NCI-H2227 (cell line): ENCODE measurements at regions not wholly inside any gene's neighbourhood (a gene's known extent, or its start where the extent isn't known, plus 50 kb on each side); places are given as distances from the start of the nearest gene placed in this dataset.

Experiments used
- DNase-seq: peaks from one replicate; lab custom pipeline; 2025; ENCODE audit not compliant: unreplicated experiment; lab: John Stamatoyannopoulos, UW

DNA sequence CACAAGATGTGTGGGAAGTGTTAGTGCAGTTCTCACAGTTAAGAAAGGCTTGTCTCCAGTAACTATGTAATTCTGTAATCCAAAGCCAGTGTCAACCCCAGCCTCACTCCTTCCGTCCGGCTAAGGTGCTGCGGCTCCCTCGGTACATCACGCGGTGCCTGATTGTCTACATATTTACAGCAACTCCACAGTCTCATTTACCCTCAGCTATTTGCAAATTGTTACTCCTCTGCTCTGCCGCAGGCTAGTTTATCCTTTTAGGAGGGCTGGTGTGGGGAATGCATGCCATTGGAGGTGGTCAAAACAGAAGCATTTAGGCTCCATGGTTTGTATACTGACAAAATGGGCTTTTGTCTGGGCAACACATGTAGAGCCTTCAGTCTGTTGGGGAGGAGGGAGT, 358.3 kb downstream of the METTL15 start:
- no peak for DNase-seq

DNA sequence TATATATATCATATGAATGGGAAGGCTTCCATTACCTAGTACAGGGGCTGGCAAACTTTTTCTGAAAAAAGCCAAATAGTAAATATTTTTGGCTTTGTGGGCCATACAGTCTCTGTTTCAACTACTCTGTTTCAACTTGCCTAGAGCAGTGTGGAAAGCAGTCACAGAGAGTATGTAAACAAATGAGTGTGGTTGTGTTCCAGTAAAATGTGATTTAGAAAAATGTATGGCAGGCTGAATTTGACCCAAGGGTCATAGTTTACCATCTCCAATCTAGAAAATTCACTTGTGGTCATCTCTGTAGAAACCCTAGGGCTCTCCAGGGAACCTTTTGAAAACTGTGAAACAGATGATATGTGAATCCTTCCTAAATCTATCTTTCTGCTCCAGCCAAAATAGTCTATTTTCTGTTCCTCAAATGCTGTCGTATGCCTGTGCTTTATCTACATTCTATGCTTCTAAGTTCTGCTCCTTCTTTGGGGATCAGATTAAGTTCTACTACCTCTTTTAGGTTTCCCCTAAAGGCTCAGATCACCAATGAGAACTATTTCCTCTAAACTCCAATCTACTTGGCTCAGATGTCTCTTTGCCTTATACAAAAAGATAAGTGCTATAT, 356.2 kb downstream of the METTL15 start:
- DNase-seq = no peak

DNA sequence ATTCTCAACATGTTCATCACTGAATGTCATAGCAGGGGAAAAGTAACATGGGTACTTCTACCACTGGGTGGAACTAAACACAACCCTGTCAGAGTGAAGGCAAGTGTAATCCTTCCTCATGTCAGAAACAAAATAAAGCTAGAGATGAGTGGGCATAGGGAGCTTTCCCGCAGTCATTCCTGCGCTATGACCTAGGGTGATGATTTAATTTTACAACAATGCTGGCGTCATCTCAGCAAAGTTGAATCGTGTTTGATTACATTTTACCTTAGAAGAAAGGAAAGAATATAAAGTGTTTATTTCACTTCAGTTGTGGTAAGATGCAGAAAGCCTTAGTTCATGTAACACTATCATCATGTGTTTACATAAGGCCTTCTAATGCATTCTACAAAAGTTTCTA, 355.6 kb downstream of the METTL15 start:
- no peak for DNase-seq

DNA sequence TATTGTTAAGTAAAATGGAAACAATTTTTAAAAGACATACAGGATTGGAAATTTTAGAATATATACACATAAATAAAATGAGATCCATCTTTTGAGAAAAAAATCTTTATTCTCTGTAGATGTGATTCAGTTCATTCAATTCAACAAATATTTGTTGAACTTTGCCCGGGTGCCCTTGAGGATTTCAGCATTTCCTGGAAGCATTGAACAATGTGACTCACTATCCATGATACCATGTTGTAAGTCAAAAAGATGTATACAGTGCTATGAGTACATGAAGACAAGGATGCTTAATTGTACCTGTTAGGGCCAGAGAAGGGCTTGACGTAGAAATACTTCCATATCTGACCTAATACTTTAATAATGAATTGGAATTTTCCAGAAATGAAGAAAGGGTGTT, 353.7 kb downstream of the METTL15 start:
- DNase-seq = no peak

DNA sequence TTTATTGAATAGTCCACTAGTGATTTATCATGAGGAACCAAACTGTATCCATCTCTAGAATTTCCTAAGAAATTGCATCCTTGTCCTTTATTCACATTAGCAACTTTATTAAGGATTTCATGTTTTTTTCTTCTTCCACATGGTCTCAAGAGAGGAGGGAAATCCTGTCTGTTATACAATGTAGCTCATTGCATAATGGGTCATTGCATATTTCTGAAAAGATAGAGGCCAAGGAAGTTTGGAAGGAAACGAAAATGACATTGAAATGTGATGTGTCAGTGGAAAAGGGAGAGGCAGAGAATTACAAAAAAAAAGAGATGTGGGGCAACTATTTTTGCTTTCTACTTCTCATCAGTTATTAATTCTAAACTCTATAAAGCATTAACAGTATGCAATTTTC, 353.1 kb downstream of the METTL15 start:
- DNase-seq = no peak

DNA sequence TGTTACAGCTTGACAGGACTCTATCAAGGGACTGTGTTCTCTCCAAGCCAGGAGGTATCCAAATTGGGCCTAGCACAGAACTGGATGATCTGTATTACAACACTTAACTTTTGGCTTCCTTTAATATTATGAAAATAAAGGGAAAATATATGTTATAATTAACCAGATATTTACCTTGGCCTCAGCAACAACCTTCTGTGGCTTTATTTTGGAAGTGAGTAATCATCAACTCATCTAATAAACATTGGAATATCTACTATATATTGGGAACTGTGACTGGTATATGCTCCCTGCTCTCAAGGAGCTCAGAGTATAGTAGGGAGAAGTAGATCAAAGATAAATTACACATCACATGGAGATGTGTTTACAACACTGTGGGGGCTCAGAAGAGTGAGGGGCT, 352.2 kb downstream of the METTL15 start:
- DNase-seq = no peak

DNA sequence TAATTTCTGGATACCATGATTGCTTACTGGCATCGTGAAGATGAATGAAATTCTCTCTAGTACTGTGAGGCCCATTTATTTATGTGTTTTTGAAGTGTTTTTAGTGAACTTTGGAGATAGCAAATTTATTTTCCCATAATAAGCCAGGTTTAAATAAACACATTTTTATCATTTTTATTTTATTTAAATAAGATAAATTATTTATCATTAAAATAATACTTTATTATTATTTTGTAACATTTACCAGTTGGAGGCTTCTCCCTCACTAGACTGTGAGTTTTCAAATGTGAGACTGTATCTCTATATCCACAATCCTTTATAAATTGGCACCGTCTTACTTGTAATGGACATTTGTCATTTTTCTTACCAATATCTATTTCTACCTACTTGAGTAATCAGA, 351.7 kb downstream of the METTL15 start:
- DNase-seq = no peak

DNA sequence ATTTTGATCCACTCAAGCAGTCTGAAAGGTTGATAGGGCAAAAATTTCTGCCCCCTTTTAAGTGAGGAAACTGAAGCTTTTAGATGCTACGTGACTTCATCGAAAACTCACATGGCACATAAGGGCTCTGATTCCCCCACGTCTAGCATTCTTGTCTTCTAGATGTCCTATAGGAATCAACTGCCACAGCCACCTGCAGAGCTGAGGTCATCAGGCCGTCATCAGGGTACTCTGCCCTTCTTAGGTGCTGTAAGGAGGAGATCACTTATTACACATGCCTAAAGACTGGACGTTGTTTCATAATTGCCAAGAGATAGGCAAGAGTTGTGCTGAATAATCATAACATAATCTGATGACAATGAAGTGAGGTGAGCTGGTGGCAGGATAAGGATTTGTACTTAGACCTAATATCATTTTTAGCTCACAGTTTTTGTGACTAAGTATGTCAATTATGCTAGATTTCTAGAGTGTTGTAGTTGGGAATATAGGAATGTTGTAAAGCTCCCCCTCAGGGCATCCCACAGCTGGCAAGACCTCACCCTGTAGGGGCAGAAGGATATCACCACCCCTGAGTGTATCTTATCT, 349.4 kb downstream of the METTL15 start:
- DNase-seq = no peak

DNA sequence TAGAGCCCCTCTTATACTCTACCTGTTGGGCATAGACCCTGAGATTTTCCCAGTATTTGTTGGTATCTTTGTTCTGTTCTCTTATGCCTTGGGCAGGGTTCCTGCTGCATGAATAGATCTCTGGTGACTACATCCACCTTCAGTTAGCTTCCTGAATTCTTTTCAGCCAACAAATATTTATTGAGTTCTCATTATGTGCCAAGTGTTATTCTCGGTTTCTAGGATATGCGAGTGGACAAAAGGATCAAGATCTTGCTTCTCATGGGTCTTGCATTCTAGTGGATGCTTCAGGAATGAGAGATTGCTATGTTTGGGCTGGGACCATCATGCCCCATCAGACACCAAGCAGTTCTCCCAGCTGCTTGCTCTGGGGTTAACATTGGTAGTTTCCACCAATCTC, 340.0 kb downstream of the METTL15 start:
- no peak for DNase-seq

DNA sequence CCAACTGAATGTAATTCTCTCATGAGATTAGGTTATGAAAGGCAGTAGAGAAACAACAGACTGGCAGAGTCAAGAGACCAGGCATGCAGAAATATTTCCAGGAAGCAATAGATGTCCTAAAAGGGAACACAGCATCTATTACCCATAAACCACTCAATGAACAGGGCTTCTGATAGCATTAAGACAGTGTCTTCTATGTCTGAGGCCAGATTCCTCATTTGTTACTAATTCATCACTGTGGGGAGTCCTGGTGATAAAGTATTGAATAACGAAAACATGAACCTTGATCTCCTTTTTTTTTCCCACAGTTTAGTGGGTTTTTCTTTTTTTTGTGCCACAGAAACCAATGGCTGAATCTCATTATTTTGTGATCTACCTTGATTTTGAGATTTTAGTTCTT, 339.0 kb downstream of the METTL15 start:
- DNase-seq = no peak

DNA sequence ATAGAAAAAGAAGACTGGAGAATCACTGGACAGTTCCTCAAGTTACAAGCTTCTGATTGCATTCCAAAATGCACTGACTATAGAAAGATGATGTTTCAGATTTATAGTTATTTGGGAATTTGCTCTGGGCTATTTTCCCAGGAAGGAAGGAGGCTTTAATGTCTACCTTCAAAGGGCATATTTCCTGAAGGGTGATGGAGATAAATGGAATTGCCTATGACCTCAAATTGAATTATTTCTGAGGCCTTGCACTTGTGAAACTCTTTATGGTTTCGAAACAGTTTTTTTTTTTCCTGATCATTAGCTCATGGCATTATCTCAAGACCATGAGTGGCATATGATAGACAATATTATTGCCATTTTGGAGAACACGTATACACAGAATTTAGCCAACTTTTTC, 333.9 kb downstream of the METTL15 start:
- no peak for DNase-seq

DNA sequence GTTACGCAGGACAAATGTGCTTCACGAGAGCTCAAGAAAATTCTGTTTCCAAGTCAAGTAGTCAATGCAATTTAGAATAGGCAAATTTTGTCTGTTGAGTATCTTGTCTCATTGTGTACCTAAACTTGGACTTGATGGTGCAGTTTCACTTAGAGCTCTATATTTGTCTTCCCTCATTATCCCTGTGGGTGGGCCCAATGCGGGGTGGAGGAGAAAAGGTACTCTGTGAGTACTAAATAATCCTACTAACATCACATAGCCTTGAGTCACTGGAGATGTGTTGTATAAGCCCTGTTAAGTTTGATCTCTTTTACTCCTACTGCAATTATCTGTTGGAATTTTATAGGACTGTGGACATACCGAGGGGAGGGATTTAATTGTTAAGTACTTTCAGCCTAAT, 331.2 kb downstream of the METTL15 start:
- no peak for DNase-seq

DNA sequence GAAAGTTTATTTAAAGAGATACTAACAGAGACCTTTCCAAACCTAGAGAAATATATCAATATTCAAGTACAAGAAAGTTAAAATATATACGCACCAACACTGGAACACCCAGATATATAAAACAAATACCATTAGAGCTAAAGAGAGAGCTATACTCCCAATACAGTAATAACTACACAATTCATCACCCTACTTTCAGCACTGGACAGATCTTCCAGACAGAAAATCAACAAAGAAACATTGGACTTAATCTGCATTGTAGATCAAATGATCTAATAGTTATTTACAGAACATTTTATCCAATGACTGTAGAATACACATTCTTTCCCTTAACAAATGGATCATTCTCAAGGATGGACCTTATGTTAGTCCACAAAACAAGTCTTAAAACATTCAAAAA, 311.9 kb downstream of the METTL15 start:
- DNase-seq = no peak

DNA sequence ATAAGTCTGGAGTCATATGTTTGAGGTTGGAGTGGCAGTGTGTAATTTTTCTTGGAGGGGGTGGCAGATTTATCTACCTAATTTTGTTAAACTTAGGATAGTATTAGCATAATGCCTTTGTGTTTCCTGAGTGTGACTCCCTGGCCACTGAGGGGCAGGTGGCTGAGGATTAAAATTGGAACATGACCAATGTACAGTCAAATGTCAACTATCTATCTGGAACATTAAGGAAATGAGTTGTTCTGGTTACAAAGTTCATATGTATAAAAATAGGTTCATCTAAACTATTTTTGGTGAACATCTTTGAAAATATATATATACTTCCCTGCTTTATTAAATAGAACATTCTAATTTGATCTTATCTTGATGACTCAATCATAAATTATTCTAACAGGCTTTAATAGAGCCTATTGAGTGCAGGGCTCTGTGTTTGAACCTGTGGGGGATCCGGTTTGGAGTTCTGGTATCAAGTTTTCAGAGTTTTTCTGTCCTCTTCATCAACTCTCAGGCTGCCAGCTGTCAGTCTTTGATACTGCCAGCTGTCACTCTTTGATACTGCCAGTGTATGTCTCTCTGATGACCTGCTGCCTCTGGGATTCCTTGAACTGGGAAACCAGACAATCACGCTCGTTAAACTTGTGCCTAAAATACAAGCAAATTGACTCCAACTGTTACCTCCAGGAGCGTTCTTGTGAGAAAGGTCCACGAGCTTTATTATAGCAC, 309.6 kb downstream of the METTL15 start:
- DNase-seq = no peak

DNA sequence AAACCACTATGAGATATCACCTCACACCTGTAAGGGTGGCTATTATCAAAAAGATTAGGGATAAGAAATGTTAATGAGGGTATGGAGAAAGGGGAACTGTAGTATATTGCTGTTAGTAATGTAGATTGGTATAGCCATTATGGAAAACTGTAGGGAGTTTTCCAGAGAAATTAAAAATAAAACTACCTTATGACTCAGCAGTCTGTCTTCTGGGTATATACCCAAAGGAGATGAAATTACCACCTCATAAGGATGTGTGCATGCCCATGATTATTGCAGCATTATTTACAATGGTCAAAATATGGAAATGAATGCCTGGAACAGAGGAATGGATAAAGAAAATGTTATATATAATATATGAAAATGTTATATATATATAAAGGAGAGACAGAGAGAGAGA, 303.8 kb downstream of the METTL15 start:
- no peak for DNase-seq

DNA sequence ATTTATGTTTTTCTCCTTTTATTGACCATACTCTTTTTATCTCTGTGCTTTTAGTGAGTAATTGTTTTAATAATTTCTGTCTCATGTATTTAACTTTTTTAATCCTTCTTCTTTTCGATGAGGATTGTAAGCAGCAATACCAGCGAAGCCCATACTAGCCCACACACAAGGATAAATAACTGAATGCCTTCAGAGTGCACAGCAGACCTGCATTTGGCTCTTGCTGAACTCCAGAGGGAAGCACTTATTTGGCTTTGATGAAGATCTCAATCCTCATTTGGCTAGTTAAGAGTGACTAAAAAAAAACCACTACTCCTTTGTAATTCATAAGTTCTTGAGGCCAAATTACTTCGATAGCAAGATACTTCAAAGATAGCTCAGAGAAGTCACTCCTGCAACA, 293.3 kb downstream of the METTL15 start:
- DNase-seq = no peak

DNA sequence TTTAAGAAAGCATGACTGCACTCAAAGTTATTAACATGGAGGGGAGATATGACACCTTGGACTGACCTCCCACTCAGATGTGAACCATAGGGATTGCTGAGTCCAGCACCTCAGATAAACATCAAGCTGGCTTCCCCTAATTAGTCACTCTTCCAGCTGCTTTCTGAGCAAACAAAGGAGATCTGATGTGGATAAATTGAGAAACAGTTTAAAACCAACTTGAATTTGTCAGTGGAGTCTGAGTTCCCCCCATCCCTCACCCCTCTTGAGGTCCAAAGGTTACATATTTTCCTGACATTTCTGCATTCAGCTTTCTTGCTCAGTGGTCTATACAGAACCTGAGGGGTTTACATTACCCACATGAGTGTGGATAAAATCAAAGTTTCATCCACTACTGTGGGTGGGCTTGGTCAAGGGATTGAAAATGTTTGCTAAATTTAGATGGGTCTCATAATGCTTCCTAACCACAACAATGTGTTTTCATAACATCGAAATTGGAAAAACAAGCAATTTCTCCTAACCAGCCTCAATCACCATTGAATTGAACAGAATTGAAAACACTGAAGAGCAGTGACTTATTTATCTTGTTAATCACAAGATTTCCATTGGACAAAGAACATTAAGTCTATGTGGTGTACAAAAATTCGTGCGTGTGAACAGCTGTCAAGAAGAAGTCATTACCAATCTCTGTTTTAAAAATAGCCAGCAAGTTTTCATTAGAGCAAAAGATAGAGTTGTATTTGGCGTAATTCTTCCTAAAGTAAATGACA, 292.3 kb downstream of the METTL15 start:
- no peak for DNase-seq

DNA sequence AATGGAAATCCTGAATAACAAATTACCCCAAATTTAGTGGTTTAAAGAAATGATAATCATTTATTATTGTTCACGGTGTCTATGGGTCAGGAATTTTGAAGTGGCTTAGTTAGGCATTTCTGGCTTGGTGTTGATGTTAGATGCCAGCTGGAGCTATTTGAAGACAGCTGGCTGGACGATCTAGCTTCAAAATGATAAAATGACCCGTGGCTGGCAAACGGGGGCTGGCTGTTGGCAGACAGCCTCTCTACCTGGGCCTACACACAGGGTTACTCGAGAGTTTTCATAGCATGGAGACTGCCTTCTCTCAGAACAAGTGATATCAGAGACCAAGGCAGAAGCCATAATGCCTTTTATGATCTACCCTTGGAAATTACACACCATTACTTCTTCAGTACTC, 285.2 kb downstream of the METTL15 start:
- DNase-seq = no peak

DNA sequence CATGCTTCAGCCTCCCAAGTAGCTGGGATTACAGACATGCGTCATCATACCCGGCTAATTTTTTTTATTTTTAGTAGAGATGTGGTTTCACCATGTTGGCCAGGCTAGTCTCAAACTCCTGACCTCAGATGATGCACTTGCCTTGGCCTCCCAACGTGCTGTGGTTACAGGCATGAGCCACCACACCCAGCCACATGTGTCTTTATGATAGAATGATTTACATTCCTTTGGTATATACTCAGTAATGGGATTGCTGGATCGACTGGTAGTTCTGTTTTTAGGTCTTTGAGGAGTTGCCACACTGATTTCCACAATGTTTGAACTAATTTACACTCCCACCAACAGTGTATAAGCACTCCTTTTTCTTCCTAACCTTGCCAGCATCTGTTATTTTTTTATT, 276.2 kb downstream of the METTL15 start:
- DNase-seq = no peak

DNA sequence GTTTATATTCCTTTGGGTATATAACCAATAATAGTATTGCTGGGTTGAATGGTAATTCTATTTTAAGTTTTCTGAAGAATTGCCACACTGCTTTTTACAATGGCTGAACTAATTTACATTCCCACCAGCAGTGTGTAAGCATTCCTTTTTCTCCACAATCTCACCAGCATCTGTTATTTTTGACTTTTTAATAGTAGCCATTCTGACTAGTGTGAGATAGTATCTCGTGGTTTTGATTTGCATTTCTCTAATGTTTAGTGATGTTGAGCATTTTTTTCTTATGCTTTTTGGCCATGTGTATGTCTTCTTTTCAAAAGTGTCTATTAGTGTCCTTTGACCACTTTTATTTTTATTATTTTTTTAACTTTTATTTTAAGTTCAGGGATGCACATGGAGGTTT, 275.3 kb downstream of the METTL15 start:
- no peak for DNase-seq
